ENCODE measurements at regions not wholly inside any gene's neighbourhood (a gene's known extent, or its start where the extent isn't known, plus 50 kb on each side); places are given as distances from the start of the nearest gene placed in this dataset.

GRCh38 chr1:95371666-95372282 lies 137.8 kb downstream of the RWDD3 start:
- no peaks in the 10 kb centered on the region for H3K4me1 ChIP-seq (ENCODE audit: low read length)
- no peak overlapping the region for H2AFZ ChIP-seq (ENCODE audit: low read depth, low read length)
- no peak overlapping the region for H3K4me3 ChIP-seq (ENCODE audit: low read length)
- TF ChIP-seq CTCF (IDR thresholded peaks at IDR 0.05; ENCODE audit: low read depth, low read length) (no peak), EZH2phosphoT487 (IDR thresholded peaks at IDR 0.05; ENCODE audit: low read depth) (no peak)
- H3K27ac ChIP-seq (ENCODE audit: low read length): no peak overlapping the region
- no peaks in the 10 kb centered on the region for H3K79me2 ChIP-seq (ENCODE audit: low read length)
- no peaks in the 10 kb centered on the region for H3K9me3 ChIP-seq (ENCODE audit: insufficient read depth, low read length)
- H3K27me3 ChIP-seq (ENCODE audit: low read depth, low read length): no peaks in the 10 kb centered on the region
- no peak overlapping the region for H3K4me2 ChIP-seq (ENCODE audit: low read length)
- H3K36me3 ChIP-seq (replicated peaks; ENCODE audit: low read depth, low read length): no peaks in the 10 kb centered on the region
- no peak overlapping the region for H3K9ac ChIP-seq (ENCODE audit: low read length)
- no peaks in the 10 kb centered on the region for H4K20me1 ChIP-seq (ENCODE audit: insufficient read depth, low read length)

DNA sequence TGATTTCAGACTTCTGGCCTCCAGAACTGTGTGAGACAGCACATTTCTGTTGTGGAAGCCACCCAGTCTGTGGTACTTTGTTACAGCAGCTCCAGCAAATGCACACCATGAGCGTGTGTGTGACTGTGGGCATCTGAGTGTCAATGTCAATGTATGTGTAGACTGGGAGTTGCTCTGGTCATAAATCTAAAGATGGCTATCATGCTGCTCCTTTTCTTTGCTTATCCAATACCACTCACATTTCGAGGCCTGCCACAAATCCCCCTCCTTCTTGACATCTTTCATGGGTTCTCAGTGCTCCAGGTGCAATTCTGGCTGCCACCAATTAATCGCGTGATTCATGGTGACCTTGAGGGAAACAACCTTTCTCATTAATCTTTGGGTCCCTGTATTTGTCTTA lies 141.2 kb downstream of the RWDD3 start:
- H3K4me1 ChIP-seq (ENCODE audit: low read length): no peaks in the 10 kb centered on the region
- H3K4me2 ChIP-seq (ENCODE audit: low read length): no peak overlapping the region
- H3K9me3 ChIP-seq (ENCODE audit: insufficient read depth, low read length): no peaks in the 10 kb centered on the region
- H3K27me3 ChIP-seq (ENCODE audit: low read depth, low read length): no peaks in the 10 kb centered on the region
- no peak overlapping the region for H3K9ac ChIP-seq (ENCODE audit: low read length)
- no peaks in the 10 kb centered on the region for H3K79me2 ChIP-seq (ENCODE audit: low read length)
- H4K20me1 ChIP-seq (ENCODE audit: insufficient read depth, low read length): no peaks in the 10 kb centered on the region
- no peak overlapping the region for H3K4me3 ChIP-seq (ENCODE audit: low read length)
- H3K27ac ChIP-seq (ENCODE audit: low read length): no peak overlapping the region
- no peak overlapping the region for H2AFZ ChIP-seq (ENCODE audit: low read depth, low read length)
- H3K36me3 ChIP-seq (replicated peaks; ENCODE audit: low read depth, low read length): no peaks in the 10 kb centered on the region
- TF ChIP-seq CTCF (IDR thresholded peaks at IDR 0.05; ENCODE audit: low read depth, low read length): no peak
- no peak for TF ChIP-seq EZH2phosphoT487 (IDR thresholded peaks at IDR 0.05; ENCODE audit: low read depth)

GRCh38 chr1:95380909-95381308 lies 146.9 kb downstream of the RWDD3 start:
- Histone ChIP-seq H3K36me3 (replicated peaks; ENCODE audit: low read depth, low read length) (no peaks in the 10 kb centered on the region), H3K9ac (ENCODE audit: low read length) (no peak overlapping the region), H3K4me2 (ENCODE audit: low read length) (no peak overlapping the region), H3K79me2 (ENCODE audit: low read length) (no peaks in the 10 kb centered on the region), H3K27me3 (ENCODE audit: low read depth, low read length) (no peaks in the 10 kb centered on the region), H4K20me1 (ENCODE audit: insufficient read depth, low read length) (no peaks in the 10 kb centered on the region), H3K27ac (ENCODE audit: low read length) (no peak overlapping the region), H3K4me1 (ENCODE audit: low read length) (no peaks in the 10 kb centered on the region), H3K4me3 (ENCODE audit: low read length) (no peak overlapping the region), H2AFZ (ENCODE audit: low read depth, low read length) (no peak overlapping the region), H3K9me3 (ENCODE audit: insufficient read depth, low read length) (no peaks in the 10 kb centered on the region)
- TF ChIP-seq CTCF (IDR thresholded peaks at IDR 0.05; ENCODE audit: low read depth, low read length) (no peak), EZH2phosphoT487 (IDR thresholded peaks at IDR 0.05; ENCODE audit: low read depth) (no peak)

DNA sequence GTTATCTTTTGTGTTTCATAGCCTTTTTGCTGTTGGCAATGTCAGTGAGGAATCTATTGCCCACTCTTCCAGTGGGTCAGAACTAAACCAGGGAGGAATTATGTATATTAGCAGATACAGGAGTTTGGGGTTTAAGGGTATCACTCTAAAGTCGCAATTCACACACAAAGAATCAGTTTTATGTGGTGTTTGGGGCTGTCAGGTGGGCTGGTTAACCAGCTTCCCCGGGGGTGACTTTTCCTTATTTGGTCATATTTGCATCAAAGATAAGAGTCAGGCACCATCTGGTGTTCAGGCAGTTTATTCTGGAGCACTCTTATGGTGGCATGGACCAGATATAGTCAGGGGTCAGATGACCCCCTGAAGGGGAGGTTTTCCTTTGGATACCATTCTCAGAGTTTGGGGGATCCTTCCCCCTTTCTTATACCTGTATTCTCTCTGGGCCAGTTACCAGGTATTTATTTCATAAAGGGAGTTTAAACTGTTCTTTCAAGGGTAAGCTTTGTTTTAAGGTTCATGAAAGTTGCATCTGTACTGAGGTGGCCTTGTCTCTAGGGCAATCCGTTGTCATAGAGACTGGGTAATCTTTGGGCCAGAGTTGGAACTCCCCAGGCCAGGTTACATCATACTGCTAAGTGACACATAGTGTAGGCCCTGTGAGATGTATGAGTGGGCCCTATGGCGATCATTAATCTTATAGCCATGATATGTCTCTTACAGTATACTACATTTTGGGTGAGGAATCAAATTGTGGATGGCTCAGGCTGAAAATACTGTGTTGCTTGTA lies 148.2 kb downstream of the RWDD3 start:
- Histone ChIP-seq H3K27me3 (ENCODE audit: low read depth, low read length) (no peaks in the 10 kb centered on the region), H3K4me3 (ENCODE audit: low read length) (no peak overlapping the region), H3K9me3 (ENCODE audit: insufficient read depth, low read length) (no peaks in the 10 kb centered on the region), H3K4me1 (ENCODE audit: low read length) (no peaks in the 10 kb centered on the region), H3K79me2 (ENCODE audit: low read length) (no peaks in the 10 kb centered on the region), H2AFZ (ENCODE audit: low read depth, low read length) (no peak overlapping the region), H4K20me1 (ENCODE audit: insufficient read depth, low read length) (no peaks in the 10 kb centered on the region), H3K36me3 (replicated peaks; ENCODE audit: low read depth, low read length) (no peaks in the 10 kb centered on the region), H3K4me2 (ENCODE audit: low read length) (no peak overlapping the region), H3K9ac (ENCODE audit: low read length) (no peak overlapping the region), H3K27ac (ENCODE audit: low read length) (no peak overlapping the region)
- TF ChIP-seq EZH2phosphoT487 (IDR thresholded peaks at IDR 0.05; ENCODE audit: low read depth) (no peak), CTCF (IDR thresholded peaks at IDR 0.05; ENCODE audit: low read depth, low read length) (no peak)
